Stimulated activated naive B cell treated with anti-CD40 and anti-IgM and Interleukin-4, amounts not matched to agents 10 μg/mL and 1 μg/mL and 100 μg/mL, for 72 hours (primary cell): ENCODE measurements at regions not wholly inside any gene's neighbourhood (a gene's known extent, or its start where the extent isn't known, plus 50 kb on each side); places are given as distances from the start of the nearest gene placed in this dataset.

Source experiments
- ATAC-seq, 2 donors: fragments of 150-1000 bp; cut with Tn5 transposase; replicated peaks; 2 replicates each; pipeline ENCODE4 v1.10.0; 2021; ENCODE audit warnings: moderate library complexity in 1 of 2
- DNase-seq: peaks from one replicate; pipeline ENCODE4 v3.0.0; 2021
- H3K27ac Mint-ChIP-seq: one replicate; pipeline ENCODE4 v1.8.0; 2022; ENCODE audit warnings: mild to moderate bottlenecking, mixed read lengths
- H3K27me3 Mint-ChIP-seq, 2 donors: one replicate each; pipeline ENCODE4 v1.8.0; 2022; ENCODE audit warnings: mixed read lengths in 2 of 2
- H3K36me3 Mint-ChIP-seq, 2 donors: one replicate each; pipeline ENCODE4 v1.8.0; 2022; ENCODE audit warnings: mixed read lengths in 2 of 2, mild to moderate bottlenecking in 1 of 2
- H3K4me1 Mint-ChIP-seq, 2 donors: one replicate each; pipeline ENCODE4 v1.8.0; 2022; ENCODE audit warnings: mixed read lengths in 2 of 2, mild to moderate bottlenecking in 1 of 2
- H3K4me3 Mint-ChIP-seq, 2 donors: one replicate each; pipeline ENCODE4 v1.8.0; 2022; ENCODE audit warnings: mild to moderate bottlenecking in 2 of 2, mixed read lengths in 2 of 2, moderate library complexity in 1 of 2
- H3K9me3 Mint-ChIP-seq, 2 donors: one replicate each; pipeline ENCODE4 v1.8.0; 2022; ENCODE audit warnings: mixed read lengths in 2 of 2, mild to moderate bottlenecking in 1 of 2

GRCh38 chr6:5946701-5947100, 60.0 kb downstream of the NRN1 start:
- Mint-ChIP-seq H3K27me3 (peaks cover 8 to 30% of the 10 kb centered on the region in 2 donors), H3K27ac (no peak overlapping the region), H3K36me3 (peaks cover 4 to 8% of the 10 kb centered on the region in 2 donors), H3K4me1 (no peaks in the 10 kb centered on the region), H3K4me3 (no peak overlapping the region), H3K9me3 (peaks cover 10 to 15% of the 10 kb centered on the region in 2 donors)
- no peak for ATAC-seq
- DNase-seq: no peak

GRCh38 chr6:5946181-5946580, 60.5 kb downstream of the NRN1 start:
- Mint-ChIP-seq H3K4me3 (no peak overlapping the region), H3K9me3 (peaks cover 10 to 15% of the 10 kb centered on the region in 2 donors), H3K4me1 (no peaks in the 10 kb centered on the region), H3K27ac (no peak overlapping the region), H3K27me3 (peaks cover 8 to 26% of the 10 kb centered on the region in 2 donors), H3K36me3 (peaks cover 4 to 8% of the 10 kb centered on the region in 2 donors)
- DNase-seq (no peak), ATAC-seq (no peak)

DNA sequence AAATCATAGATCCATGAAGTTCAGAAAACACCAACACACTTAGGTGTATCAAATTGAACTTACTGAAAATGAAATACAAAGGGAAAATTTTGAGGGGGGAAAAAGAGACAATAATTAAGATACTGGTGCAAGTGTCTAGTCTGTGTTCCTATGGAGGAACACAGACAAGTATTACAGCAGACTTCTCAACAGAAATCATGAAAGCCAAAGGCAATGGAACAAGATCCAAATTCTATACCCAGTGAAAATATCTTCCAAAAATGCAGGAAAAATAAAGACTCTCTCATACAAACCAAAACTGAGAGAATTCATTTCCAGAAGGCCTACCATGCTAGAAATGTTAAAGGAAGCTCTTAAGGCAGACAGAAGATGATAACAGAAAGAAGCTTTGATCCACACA, 63.1 kb downstream of the NRN1 start:
- no peak for DNase-seq
- peaks cover 12 to 15% of the 10 kb centered on the region in 2 donors for H3K9me3 Mint-ChIP-seq
- H3K27ac Mint-ChIP-seq: no peak overlapping the region
- peaks cover 4 to 8% of the 10 kb centered on the region in 2 donors for H3K36me3 Mint-ChIP-seq
- peaks cover 7 to 20% of the 10 kb centered on the region in 2 donors for H3K27me3 Mint-ChIP-seq
- no peak for ATAC-seq
- H3K4me3 Mint-ChIP-seq: no peak overlapping the region
- no peaks in the 10 kb centered on the region for H3K4me1 Mint-ChIP-seq

- H3K4me1 Mint-ChIP-seq: no peaks in the 10 kb centered on the region
- H3K9me3 Mint-ChIP-seq: peaks cover 11 to 15% of the 10 kb centered on the region in 2 donors
- H3K4me3 Mint-ChIP-seq: no peak overlapping the region
- peaks cover 7 to 13% of the 10 kb centered on the region in 2 donors for H3K27me3 Mint-ChIP-seq
- H3K36me3 Mint-ChIP-seq: peaks cover 4 to 8% of the 10 kb centered on the region in 2 donors
- no peak for ATAC-seq
- no peak overlapping the region for H3K27ac Mint-ChIP-seq
- DNase-seq: no peak
Measured at GRCh38 chr6:5942591-5942990, 64.1 kb downstream of the NRN1 start.

DNA sequence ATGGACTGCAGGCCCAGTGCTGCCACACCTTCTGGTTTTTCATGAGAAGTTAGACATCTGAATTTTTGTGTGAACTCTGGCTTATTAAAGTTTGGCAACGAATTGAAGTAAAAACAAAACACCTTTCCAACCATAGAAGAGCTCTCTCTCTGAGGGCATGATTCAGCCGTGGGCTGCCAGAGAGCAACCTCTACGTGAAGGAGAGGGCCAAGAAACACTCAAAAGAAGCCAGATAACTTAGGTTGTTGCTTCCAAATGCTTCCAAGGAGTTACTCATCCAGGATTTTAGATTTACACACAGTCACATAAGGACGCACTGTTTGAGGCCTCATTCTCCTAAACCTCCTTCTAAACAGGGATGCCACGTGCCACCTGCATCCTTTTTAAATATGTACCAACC, 65.5 kb downstream of the NRN1 start:
- H3K9me3 Mint-ChIP-seq: peaks cover 11 to 15% of the 10 kb centered on the region in 2 donors
- no peak for ATAC-seq
- no peaks in the 10 kb centered on the region for H3K4me1 Mint-ChIP-seq
- no peak for DNase-seq
- H3K4me3 Mint-ChIP-seq: no peak overlapping the region
- peaks cover 10 to 11% of the 10 kb centered on the region in 2 donors for H3K27me3 Mint-ChIP-seq
- peaks cover 4 to 8% of the 10 kb centered on the region in 2 donors for H3K36me3 Mint-ChIP-seq
- no peak overlapping the region for H3K27ac Mint-ChIP-seq

DNA sequence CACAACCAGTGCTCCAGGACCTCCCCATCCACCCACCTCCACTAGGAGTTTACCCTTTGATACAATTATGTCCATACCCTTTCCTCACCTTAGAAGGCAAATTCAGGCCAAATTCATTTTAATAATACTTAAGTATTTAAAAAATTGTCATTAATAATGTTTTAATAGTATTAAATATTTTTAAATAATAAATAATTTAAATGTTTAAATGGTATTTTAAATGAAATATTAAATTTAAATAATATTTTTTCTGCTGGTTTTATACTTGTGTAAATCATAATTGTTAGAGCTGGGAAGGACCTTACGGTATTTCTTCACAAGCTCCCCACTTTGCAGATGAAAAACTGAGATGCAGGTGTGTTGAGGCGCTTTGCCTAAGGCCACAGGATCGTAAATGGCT, 67.8 kb downstream of the NRN1 start:
- H3K27ac Mint-ChIP-seq: no peak overlapping the region
- DNase-seq (no peak), ATAC-seq (no peak)
- peaks cover 11% of the 10 kb centered on the region in 2 donors for H3K9me3 Mint-ChIP-seq
- peaks cover 4% of the 10 kb centered on the region in 2 donors for H3K36me3 Mint-ChIP-seq
- H3K27me3 Mint-ChIP-seq: peaks cover 15 to 27% of the 10 kb centered on the region in 2 donors
- H3K4me1 Mint-ChIP-seq: no peaks in the 10 kb centered on the region
- no peak overlapping the region for H3K4me3 Mint-ChIP-seq

DNA sequence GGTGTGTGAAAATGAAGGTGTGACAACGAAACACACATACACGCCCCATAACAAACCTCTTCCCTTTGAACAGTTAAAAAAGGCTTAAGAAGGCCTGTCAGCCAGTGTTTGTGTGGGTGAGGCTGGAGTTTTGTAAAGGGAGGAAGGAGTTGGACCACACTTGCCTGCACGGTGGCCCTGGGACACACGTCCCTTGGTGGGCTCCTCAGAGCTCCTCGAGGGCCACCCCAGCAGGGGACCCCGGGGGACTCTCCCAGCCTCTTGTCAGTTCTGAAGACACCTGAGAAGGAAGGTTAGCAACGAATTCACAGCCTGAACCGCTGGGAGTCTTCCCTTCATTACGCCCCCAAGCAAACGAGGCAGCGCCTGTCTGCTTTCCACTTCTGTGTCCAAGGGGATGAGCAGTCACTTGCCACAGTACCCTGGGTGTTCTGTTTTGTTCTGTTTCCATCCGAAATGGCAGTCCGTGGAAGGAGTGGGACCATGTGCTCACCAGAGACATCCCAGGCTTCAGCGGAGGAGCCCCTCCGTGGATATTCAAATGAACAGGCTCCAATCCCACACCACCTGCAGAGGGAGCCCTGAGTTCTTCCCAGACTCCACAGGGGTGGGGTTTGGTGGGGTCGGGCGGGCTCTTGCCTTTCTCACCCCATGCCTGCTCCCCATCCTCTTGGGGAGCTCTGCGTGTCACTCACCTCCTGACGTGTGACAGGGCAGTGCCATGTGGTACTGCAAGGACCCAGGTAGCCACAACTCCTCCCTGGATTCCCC, 68.6 kb downstream of the NRN1 start:
- peaks cover 15 to 30% of the 10 kb centered on the region in 2 donors for H3K27me3 Mint-ChIP-seq
- no peak overlapping the region for H3K27ac Mint-ChIP-seq

GRCh38 chr6:5937169-5937909, 69.4 kb downstream of the NRN1 start:
- no peak for DNase-seq
- H3K27me3 Mint-ChIP-seq: peaks cover 22 to 37% of the 10 kb centered on the region in 2 donors
- H3K27ac Mint-ChIP-seq: no peak overlapping the region
- H3K36me3 Mint-ChIP-seq: peaks cover 0 to 4% of the 10 kb centered on the region in 2 donors
- ATAC-seq: no peak
- H3K4me3 Mint-ChIP-seq: no peak overlapping the region
- H3K4me1 Mint-ChIP-seq: no peaks in the 10 kb centered on the region
- H3K9me3 Mint-ChIP-seq: peaks cover 4 to 5% of the 10 kb centered on the region in 2 donors

More for the DNA sequence above, 68.6 kb downstream of the NRN1 start:
- no peak for ATAC-seq
- Mint-ChIP-seq H3K9me3 (peaks cover 5 to 6% of the 10 kb centered on the region in 2 donors), H3K4me3 (no peak overlapping the region), H3K36me3 (no peaks in the 10 kb centered on the region), H3K4me1 (no peaks in the 10 kb centered on the region)
- DNase-seq: no peak

DNA sequence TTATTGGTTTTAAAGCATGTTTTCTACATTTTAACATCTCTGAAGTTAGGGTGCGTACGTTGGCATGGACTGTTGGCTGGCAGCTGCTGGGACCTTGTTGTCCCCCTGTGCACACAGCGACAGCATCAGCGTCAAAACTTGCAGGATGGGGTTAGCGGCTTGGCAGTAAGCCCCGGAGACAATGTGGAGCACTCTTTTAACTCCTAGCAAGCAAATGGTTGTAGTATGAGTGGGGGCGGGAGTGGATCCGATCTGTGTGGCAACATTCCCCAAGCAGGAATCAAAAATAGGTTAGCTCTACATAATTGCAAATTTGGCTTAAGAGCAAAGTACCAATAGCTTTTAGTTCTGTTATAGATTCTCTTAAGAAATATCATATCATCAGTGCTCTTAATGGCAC, 70.1 kb downstream of the NRN1 start:
- no peaks in the 10 kb centered on the region for H3K4me1 Mint-ChIP-seq
- H3K9me3 Mint-ChIP-seq: peaks cover 0 to 5% of the 10 kb centered on the region in 2 donors
- peaks cover 25 to 45% of the 10 kb centered on the region in 2 donors for H3K27me3 Mint-ChIP-seq
- no peak overlapping the region for H3K27ac Mint-ChIP-seq
- DNase-seq: no peak
- peaks cover 0 to 4% of the 10 kb centered on the region in 2 donors for H3K36me3 Mint-ChIP-seq
- H3K4me3 Mint-ChIP-seq: no peak overlapping the region
- no peak for ATAC-seq

- Mint-ChIP-seq H3K27me3 (peaks cover 26 to 48% of the 10 kb centered on the region in 2 donors), H3K4me3 (no peak overlapping the region), H3K27ac (no peak overlapping the region), H3K9me3 (peaks cover 0 to 5% of the 10 kb centered on the region in 2 donors), H3K36me3 (peaks cover 0 to 4% of the 10 kb centered on the region in 2 donors), H3K4me1 (no peaks in the 10 kb centered on the region)
- DNase-seq (no peak), ATAC-seq (no peak)
Measured at GRCh38 chr6:5936140-5936539, 70.6 kb downstream of the NRN1 start.

GRCh38 chr6:5930968-5931367, 75.8 kb downstream of the NRN1 start:
- no peak for ATAC-seq
- Mint-ChIP-seq H3K9me3 (peaks cover 0 to 5% of the 10 kb centered on the region in 2 donors), H3K36me3 (peaks cover 0 to 4% of the 10 kb centered on the region in 2 donors), H3K27me3 (peaks cover 21 to 51% of the 10 kb centered on the region in 2 donors), H3K27ac (no peak overlapping the region), H3K4me3 (no peak overlapping the region), H3K4me1 (no peaks in the 10 kb centered on the region)
- no peak for DNase-seq

DNA sequence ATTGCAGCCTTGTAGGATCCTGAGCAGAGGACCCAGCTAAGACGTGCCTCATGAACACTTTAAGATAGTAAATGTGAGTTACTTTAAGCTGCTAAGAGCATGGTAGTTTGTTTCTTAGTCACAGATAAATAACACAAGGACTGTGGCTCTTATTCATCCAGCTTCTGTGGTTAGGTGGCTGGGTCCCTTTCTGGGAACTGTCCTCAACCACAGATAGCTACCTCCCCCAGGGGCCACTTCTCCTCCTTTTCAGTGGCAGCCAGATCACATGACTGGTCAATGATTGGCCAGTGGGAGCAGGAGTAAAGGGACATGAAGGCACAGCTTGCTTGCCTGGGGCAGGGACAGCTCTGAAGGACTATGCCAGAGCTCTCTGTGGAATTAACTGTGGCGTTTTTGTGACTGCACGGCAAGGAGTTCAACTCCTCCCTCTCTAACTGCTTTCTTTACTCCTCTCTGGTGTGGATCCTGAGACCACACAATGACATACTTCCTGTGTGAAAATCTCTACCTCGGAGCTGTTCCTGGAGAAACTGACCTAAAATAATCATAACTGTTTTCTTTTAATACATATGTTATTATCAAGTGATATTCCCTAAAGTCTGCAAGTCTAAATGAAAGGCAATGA, 76.5 kb downstream of the NRN1 start:
- no peaks in the 10 kb centered on the region for H3K4me1 Mint-ChIP-seq
- ATAC-seq: no peak
- peaks cover 0 to 4% of the 10 kb centered on the region in 2 donors for H3K36me3 Mint-ChIP-seq
- DNase-seq: no peak
- peaks cover 2 to 8% of the 10 kb centered on the region in 2 donors for H3K9me3 Mint-ChIP-seq
- H3K27me3 Mint-ChIP-seq: peaks cover 16 to 49% of the 10 kb centered on the region in 2 donors
- no peak overlapping the region for H3K4me3 Mint-ChIP-seq
- H3K27ac Mint-ChIP-seq: no peak overlapping the region

- H3K4me1 Mint-ChIP-seq: no peaks in the 10 kb centered on the region
- H3K27me3 Mint-ChIP-seq: peaks cover 6 to 20% of the 10 kb centered on the region in 2 donors
- no peak overlapping the region for H3K4me3 Mint-ChIP-seq
- H3K36me3 Mint-ChIP-seq: no peaks in the 10 kb centered on the region
- ATAC-seq (no peak), DNase-seq (no peak)
- H3K9me3 Mint-ChIP-seq: peaks cover 4 to 6% of the 10 kb centered on the region in 2 donors
- no peak overlapping the region for H3K27ac Mint-ChIP-seq
Measured at GRCh38 chr6:5923840-5924239, 82.9 kb downstream of the NRN1 start.

DNA sequence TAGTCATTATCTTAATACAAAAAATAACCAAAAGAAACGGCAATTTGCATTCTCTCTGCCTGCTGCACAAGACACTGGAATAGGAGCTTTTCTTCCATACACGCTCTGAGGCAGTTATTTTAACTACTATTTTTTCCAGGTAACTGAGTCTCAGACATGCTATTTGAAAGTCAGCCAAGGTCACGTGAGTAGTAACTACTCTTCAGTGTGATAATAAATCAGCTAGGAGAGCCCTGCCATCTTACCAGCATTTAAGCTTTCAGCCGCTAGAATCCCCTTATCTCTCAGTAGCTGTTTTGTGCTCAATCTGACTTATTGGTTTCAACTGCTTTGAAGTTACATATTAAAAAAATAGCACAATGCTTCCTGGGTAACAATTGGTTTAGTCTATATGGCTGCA, 84.5 kb downstream of the NRN1 start:
- peaks cover 8 to 19% of the 10 kb centered on the region in 2 donors for H3K27me3 Mint-ChIP-seq
- no peaks in the 10 kb centered on the region for H3K4me1 Mint-ChIP-seq
- DNase-seq (no peak), ATAC-seq (no peak)
- H3K36me3 Mint-ChIP-seq: no peaks in the 10 kb centered on the region
- no peak overlapping the region for H3K4me3 Mint-ChIP-seq
- peaks cover 4 to 6% of the 10 kb centered on the region in 2 donors for H3K9me3 Mint-ChIP-seq
- H3K27ac Mint-ChIP-seq: no peak overlapping the region
